OCI-LY3 (cell line): ENCODE measurements at regions not wholly inside any gene's neighbourhood (a gene's known extent, or its start where the extent isn't known, plus 50 kb on each side); places are given as distances from the start of the nearest gene placed in this dataset.

Source experiments
- H2AFZ ChIP-seq: fragments of 200-600, 300-600 bp; shearing (Covaris generic); 2 replicates; pipeline ENCODE4 v1.6.0; 2014; ENCODE audit warnings: antibody characterized with exemption, low read depth, low read length
- H3K27ac ChIP-seq: fragments of 200-600, 300-600 bp; sonication (generic); 2 replicates; pipeline ENCODE4 v1.5.1; 2014; ENCODE audit warnings: mild to moderate bottlenecking, low read length, moderate library complexity, mixed read lengths
- H3K27me3 ChIP-seq: fragments of 200-600, 300-600 bp; sonication (generic); 2 replicates; pipeline ENCODE4 v1.6.1; 2014; ENCODE audit warnings: low read depth, low read length, mixed read lengths
- H3K36me3 ChIP-seq: fragments of 200-600, 300-600 bp; sonication (generic); replicated peaks from 2 replicates; pipeline ENCODE3; 2014; ENCODE audit warnings: low read depth, low read length, mixed read lengths
- H3K4me1 ChIP-seq: fragments of 300-600, 200-600 bp; sonication (generic); 2 replicates; pipeline ENCODE4 v1.6.1; 2014; ENCODE audit warnings: low read length, mixed read lengths
- H3K4me2 ChIP-seq: fragments of 200-600, 300-600 bp; sonication (generic); 2 replicates; pipeline ENCODE4 v1.6.1; 2014; ENCODE audit warnings: low read length, mixed read lengths
- H3K4me3 ChIP-seq: fragments of 300-600, 200-600 bp; sonication (generic); 2 replicates; pipeline ENCODE4 v1.5.1; 2014; ENCODE audit warnings: antibody characterized with exemption, mild to moderate bottlenecking, low read length, moderate library complexity
- H3K79me2 ChIP-seq: fragments of 300-600, 200-600 bp; shearing (Covaris generic); 2 replicates; pipeline ENCODE4 v1.6.1; 2014; ENCODE audit warnings: mild to moderate bottlenecking, low read length, mixed read lengths
- H3K9ac ChIP-seq: fragments of 300-600, 200-600 bp; shearing (Covaris generic); 2 replicates; pipeline ENCODE4 v1.6.0; 2014; ENCODE audit warnings: mild to moderate bottlenecking, low read length, moderate library complexity
- H3K9me3 ChIP-seq: fragments of 200-600, 300-600 bp; shearing (Covaris generic); 2 replicates; pipeline ENCODE4 v1.6.1; 2014; ENCODE audit warnings: low read length, mixed read lengths; ENCODE audit not compliant: insufficient read depth
- H4K20me1 ChIP-seq: fragments of 200-600, 300-600 bp; sonication (generic); 2 replicates; pipeline ENCODE4 v1.6.1; 2016; ENCODE audit warnings: low read length, mixed read lengths; ENCODE audit not compliant: insufficient read depth
- EZH2phosphoT487 ChIP-seq: fragments of 200-600 bp; shearing (Covaris generic); IDR thresholded peaks from 2 replicates; pipeline ENCODE4 v1.6.1; 2018; ENCODE audit warnings: antibody characterized with exemption, mixed run types, low read depth
- TF ChIP-seq, protein P1 (sequence below): fragments of 200-600, 300-600 bp; sonication (generic); IDR thresholded peaks from 2 replicates; pipeline ENCODE4 v1.5.1; 2014; ENCODE audit warnings: antibody characterized with exemption, low read length, low read depth

- Histone ChIP-seq H3K36me3 (no peaks in the 10 kb centered on the region), H3K4me3 (no peak overlapping the region), H3K9me3 (no peaks in the 10 kb centered on the region), H4K20me1 (no peaks in the 10 kb centered on the region), H3K27ac (no peak overlapping the region), H3K79me2 (no peaks in the 10 kb centered on the region), H3K4me2 (no peak overlapping the region), H3K4me1 (0 out of 2 replicates have a peak, but pooled peaks cover 8% of the 10 kb centered on the region), H3K9ac (no peak overlapping the region), H3K27me3 (peaks cover 13% of the 10 kb centered on the region; the same call in 1 of the 2 replicates), H2AFZ (no peak overlapping the region)
- TF ChIP-seq EZH2phosphoT487: no peak
- TF ChIP-seq, protein P1, sequence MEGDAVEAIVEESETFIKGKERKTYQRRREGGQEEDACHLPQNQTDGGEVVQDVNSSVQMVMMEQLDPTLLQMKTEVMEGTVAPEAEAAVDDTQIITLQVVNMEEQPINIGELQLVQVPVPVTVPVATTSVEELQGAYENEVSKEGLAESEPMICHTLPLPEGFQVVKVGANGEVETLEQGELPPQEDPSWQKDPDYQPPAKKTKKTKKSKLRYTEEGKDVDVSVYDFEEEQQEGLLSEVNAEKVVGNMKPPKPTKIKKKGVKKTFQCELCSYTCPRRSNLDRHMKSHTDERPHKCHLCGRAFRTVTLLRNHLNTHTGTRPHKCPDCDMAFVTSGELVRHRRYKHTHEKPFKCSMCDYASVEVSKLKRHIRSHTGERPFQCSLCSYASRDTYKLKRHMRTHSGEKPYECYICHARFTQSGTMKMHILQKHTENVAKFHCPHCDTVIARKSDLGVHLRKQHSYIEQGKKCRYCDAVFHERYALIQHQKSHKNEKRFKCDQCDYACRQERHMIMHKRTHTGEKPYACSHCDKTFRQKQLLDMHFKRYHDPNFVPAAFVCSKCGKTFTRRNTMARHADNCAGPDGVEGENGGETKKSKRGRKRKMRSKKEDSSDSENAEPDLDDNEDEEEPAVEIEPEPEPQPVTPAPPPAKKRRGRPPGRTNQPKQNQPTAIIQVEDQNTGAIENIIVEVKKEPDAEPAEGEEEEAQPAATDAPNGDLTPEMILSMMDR: no peak
These were observed 137.2 kb downstream of the MTX3 start for GRCh38 chr5:79853676-79854418.

DNA sequence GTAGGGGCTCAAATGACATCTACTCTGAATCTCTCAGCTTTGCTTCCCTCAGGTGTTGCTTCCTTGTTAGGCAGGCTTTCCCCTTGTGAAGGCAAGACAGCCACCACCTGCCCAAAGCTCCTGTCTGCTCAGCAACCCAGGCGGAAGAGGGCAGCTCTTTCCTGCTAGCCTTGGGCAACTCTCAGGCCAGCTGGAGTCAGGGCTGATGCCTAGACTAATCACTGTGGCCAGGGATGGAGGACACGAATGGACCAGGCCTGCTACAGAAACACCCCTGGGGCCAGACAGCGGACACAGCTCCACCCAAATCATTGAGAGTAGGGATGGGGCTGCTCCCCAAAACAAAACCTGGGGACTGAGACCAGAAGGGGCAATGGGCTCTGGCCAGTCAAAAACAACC is 138.0 kb downstream of the MTX3 start:
- Histone ChIP-seq H3K27me3 (0 out of 2 replicates have a peak, but pooled peaks cover 10% of the 10 kb centered on the region), H2AFZ (no peak overlapping the region), H4K20me1 (no peaks in the 10 kb centered on the region), H3K79me2 (no peaks in the 10 kb centered on the region), H3K9me3 (no peaks in the 10 kb centered on the region), H3K9ac (no peak overlapping the region), H3K4me1 (0 out of 2 replicates have a peak, but pooled peaks cover 2% of the 10 kb centered on the region), H3K4me2 (no peak overlapping the region), H3K27ac (no peak overlapping the region), H3K36me3 (no peaks in the 10 kb centered on the region), H3K4me3 (no peak overlapping the region)
- no peak for TF ChIP-seq EZH2phosphoT487
- TF ChIP-seq, protein P1: no peak

GRCh38 chr5:79851391-79851863 is 139.6 kb downstream of the MTX3 start:
- no peak overlapping the region for H3K27ac ChIP-seq
- no peak overlapping the region for H3K4me3 ChIP-seq
- no peaks in the 10 kb centered on the region for H3K9me3 ChIP-seq
- H3K27me3 ChIP-seq: 0 out of 2 replicates have a peak, but pooled peaks cover 10% of the 10 kb centered on the region
- TF ChIP-seq EZH2phosphoT487: no peak
- TF ChIP-seq, protein P1: no peak
- no peaks in the 10 kb centered on the region for H3K4me1 ChIP-seq
- H2AFZ ChIP-seq: no peak overlapping the region
- H3K36me3 ChIP-seq: no peaks in the 10 kb centered on the region
- H3K9ac ChIP-seq: no peak overlapping the region
- no peaks in the 10 kb centered on the region for H3K79me2 ChIP-seq
- H4K20me1 ChIP-seq: no peaks in the 10 kb centered on the region
- H3K4me2 ChIP-seq: no peak overlapping the region

DNA sequence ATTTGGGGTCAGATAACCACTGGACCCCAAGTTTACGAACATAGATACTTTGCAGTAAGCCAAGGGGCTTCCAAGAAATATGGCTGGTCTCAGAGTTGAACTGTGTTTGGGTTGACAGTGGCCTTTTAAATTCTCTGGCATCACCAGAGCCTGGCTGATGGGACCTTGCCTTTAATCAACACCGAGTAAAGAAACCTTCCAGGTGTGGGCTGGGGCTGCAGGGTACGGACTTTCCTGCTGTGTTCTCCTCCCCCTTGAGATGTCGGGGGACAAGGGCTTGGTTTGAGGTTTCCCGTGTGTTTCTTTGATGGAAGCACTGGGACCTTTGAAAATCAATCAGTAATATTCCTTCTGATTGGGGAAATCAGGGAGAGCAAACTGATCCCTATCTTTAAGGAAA is 140.1 kb downstream of the MTX3 start:
- H3K9ac ChIP-seq: no peak overlapping the region
- no peak overlapping the region for H3K4me3 ChIP-seq
- H3K27me3 ChIP-seq: 0 out of 2 replicates have a peak, but pooled peaks cover 10% of the 10 kb centered on the region
- no peak overlapping the region for H2AFZ ChIP-seq
- no peak overlapping the region for H3K27ac ChIP-seq
- H4K20me1 ChIP-seq: no peaks in the 10 kb centered on the region
- TF ChIP-seq, protein P1: no peak
- TF ChIP-seq EZH2phosphoT487: no peak
- H3K36me3 ChIP-seq: no peaks in the 10 kb centered on the region
- H3K79me2 ChIP-seq: no peaks in the 10 kb centered on the region
- H3K4me1 ChIP-seq: no peaks in the 10 kb centered on the region
- no peak overlapping the region for H3K4me2 ChIP-seq
- H3K9me3 ChIP-seq: no peaks in the 10 kb centered on the region
